ENCODE measurements at regions not wholly inside any gene's neighbourhood (a gene's known extent, or its start where the extent isn't known, plus 50 kb on each side); places are given as distances from the start of the nearest gene placed in this dataset.

DNA sequence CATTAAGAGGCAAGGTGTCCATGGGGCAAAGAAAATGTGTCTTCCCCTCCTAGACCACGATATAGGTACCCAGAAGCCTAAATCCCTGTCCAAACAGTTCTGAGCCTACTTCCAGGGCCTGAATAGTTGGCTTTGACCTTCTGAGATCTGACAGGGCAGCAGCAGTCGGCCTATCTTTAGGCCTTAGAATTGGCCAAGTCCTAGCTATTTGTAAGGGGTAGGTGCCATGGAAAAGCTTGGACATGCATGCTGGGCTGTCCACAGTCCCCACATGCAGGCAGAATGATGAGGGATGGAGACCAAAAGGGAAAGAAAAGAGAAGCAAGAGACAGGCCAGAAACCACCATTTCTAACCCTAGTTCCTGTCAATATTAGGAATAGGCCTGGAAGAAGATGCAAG is 346.1 kb downstream of the ANXA1 start:
- no peak overlapping the region for H3K27ac ChIP-seq
- no peaks in the 10 kb centered on the region for H3K36me3 ChIP-seq (ENCODE audit: insufficient read depth in 1 of 2, low read depth in 1 of 2)
- WGBS, 3 donors, result 53 to 58% (median 57%) methylated on average over 2 of the region's 2 CpGs
- no peaks in the 10 kb centered on the region for H3K27me3 ChIP-seq (ENCODE audit: insufficient read depth in 3 of 3, low read length in 2 of 3)
- H3K4me3 ChIP-seq, result no peak overlapping the region
- no peak for ATAC-seq
- H3K4me1 ChIP-seq, result no peaks in the 10 kb centered on the region
- DNase-seq, result no peak
- TF ChIP-seq, protein P1, sequence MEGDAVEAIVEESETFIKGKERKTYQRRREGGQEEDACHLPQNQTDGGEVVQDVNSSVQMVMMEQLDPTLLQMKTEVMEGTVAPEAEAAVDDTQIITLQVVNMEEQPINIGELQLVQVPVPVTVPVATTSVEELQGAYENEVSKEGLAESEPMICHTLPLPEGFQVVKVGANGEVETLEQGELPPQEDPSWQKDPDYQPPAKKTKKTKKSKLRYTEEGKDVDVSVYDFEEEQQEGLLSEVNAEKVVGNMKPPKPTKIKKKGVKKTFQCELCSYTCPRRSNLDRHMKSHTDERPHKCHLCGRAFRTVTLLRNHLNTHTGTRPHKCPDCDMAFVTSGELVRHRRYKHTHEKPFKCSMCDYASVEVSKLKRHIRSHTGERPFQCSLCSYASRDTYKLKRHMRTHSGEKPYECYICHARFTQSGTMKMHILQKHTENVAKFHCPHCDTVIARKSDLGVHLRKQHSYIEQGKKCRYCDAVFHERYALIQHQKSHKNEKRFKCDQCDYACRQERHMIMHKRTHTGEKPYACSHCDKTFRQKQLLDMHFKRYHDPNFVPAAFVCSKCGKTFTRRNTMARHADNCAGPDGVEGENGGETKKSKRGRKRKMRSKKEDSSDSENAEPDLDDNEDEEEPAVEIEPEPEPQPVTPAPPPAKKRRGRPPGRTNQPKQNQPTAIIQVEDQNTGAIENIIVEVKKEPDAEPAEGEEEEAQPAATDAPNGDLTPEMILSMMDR (IDR thresholded peaks at IDR 0.05), result no peak
- intact Hi-C loops (cut with DNase I), result no loop called here
- no peaks in the 10 kb centered on the region for H3K9me3 ChIP-seq

DNA sequence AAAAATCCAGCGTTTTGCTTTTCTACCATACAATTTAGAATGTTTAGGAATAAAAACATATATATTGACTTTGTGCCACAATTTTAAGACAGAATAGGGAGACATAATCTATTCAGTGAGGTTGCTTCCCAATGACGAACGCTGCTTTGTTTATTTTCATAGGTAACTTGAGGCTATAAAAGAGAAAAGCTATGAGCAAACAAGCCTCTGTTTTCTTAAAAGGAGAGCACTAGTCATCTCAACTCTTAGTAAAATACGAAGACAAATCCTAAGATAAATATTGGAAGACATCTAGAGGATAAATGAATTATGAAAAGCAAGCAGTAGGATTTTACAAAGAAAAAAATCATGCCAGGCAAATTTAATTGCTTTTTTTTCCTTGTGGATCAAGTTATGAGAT is 363.6 kb downstream of the ANXA1 start:
- no peaks in the 10 kb centered on the region for H3K9me3 ChIP-seq
- no peak for ATAC-seq
- no peak overlapping the region for H3K27ac ChIP-seq
- no peak for DNase-seq
- H3K4me1 ChIP-seq, result no peaks in the 10 kb centered on the region
- TF ChIP-seq, protein P1 (IDR thresholded peaks at IDR 0.05), result no peak
- no peaks in the 10 kb centered on the region for H3K36me3 ChIP-seq (ENCODE audit: insufficient read depth in 1 of 2, low read depth in 1 of 2)
- 22 to 31% (median 28%) methylated on average over 4 of the region's 4 CpGs for WGBS, 3 donors
- no peak overlapping the region for H3K4me3 ChIP-seq
- H3K27me3 ChIP-seq (ENCODE audit: insufficient read depth in 3 of 3, low read length in 2 of 3), result no peaks in the 10 kb centered on the region
- intact Hi-C loops (cut with DNase I), result no loop called here

DNA sequence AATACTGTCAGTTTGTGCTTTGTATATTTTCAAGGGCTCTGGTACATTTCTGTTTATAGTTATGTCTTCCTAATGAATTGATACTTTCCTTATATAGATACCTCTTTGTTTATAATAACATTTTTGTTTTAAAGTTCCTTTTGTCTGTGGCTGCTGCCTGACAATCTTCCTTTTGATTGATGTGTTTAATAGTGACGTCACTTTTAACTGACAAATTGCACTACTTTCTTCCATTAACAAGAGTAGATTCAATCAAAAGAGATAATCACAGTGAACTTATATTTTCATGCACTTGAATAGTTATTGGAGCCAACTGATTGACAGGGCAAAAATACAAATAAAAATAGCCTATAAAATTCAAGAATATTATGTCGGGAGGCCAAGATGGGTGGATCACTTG is 371.7 kb downstream of the ANXA1 start:
- H3K36me3 ChIP-seq (ENCODE audit: insufficient read depth in 1 of 2, low read depth in 1 of 2), result no peaks in the 10 kb centered on the region
- 84 to 85% (median 85%) methylated on average over 2 of the region's 2 CpGs for WGBS, 3 donors
- ATAC-seq, result no peak

DNA sequence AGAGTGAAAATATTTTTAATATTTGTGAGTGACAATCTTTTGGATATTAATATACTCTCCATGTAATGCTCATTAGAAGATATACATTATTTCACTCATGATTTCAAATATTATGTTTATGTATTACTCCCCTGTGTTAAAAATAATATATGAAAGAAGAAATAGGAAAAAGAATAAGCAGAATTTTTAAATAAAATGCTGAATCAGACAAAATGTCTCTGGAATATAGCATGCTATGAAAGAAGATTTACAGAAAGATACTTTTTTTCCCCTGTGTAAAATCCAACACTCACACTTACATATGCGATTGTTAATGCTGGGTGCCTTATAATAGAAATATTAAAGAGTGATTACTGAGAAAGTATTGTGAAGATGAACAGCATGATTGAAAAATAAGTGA is 373.7 kb downstream of the ANXA1 start:
- no peak overlapping the region for H3K27ac ChIP-seq
- H3K4me3 ChIP-seq, result no peak overlapping the region
- 94 to 96% (median 95%) methylated on average over 1 of the region's 1 CpG for WGBS, 3 donors
- no peaks in the 10 kb centered on the region for H3K36me3 ChIP-seq (ENCODE audit: insufficient read depth in 1 of 2, low read depth in 1 of 2)
- no peaks in the 10 kb centered on the region for H3K9me3 ChIP-seq
- intact Hi-C loops (cut with DNase I), result no loop called here
- TF ChIP-seq, protein P1 (IDR thresholded peaks at IDR 0.05), result no peak
- H3K4me1 ChIP-seq, result no peaks in the 10 kb centered on the region
- no peak for ATAC-seq
- DNase-seq, result no peak
- H3K27me3 ChIP-seq (ENCODE audit: insufficient read depth in 3 of 3, low read length in 2 of 3), result no peaks in the 10 kb centered on the region

More for the DNA sequence above, 371.7 kb downstream of the ANXA1 start:
- no peaks in the 10 kb centered on the region for H3K27me3 ChIP-seq (ENCODE audit: insufficient read depth in 3 of 3, low read length in 2 of 3)
- TF ChIP-seq, protein P1 (IDR thresholded peaks at IDR 0.05), result no peak
- no peaks in the 10 kb centered on the region for H3K4me1 ChIP-seq
- H3K9me3 ChIP-seq, result no peaks in the 10 kb centered on the region
- DNase-seq, result no peak
- no peak overlapping the region for H3K4me3 ChIP-seq
- intact Hi-C loops (cut with DNase I), result no loop called here
- no peak overlapping the region for H3K27ac ChIP-seq

DNA sequence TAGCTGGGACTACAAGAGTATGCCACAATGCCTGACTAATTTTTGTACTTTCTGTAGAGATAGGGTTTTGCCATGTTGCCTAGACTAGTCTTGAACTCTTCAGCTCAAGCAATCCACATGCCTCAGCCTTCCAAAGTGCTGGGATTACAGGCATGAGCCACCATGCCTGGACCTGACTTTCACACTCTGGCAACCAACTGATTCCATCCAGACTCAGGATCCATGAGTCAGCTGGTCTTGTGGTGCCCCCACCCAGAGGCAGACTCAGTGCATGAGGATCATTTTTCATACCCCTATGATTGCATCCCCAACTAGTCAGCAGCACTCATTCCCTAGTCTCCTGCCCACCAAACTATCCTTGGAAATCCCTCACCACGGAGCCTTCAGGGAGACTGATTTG is 375.9 kb downstream of the ANXA1 start:
- DNase-seq (no peak), ATAC-seq (no peak)
- H3K36me3 ChIP-seq (ENCODE audit: insufficient read depth in 1 of 2, low read depth in 1 of 2), result no peaks in the 10 kb centered on the region
- H3K4me1 ChIP-seq, result no peaks in the 10 kb centered on the region
- intact Hi-C loops (cut with DNase I), result no loop called here
- no peak overlapping the region for H3K27ac ChIP-seq
- H3K27me3 ChIP-seq (ENCODE audit: insufficient read depth in 3 of 3, low read length in 2 of 3), result no peaks in the 10 kb centered on the region
- H3K9me3 ChIP-seq, result no peaks in the 10 kb centered on the region
- no peak overlapping the region for H3K4me3 ChIP-seq
- WGBS, 3 donors, result 61 to 63% (median 63%) methylated on average over 1 of the region's 1 CpG
- TF ChIP-seq, protein P1 (IDR thresholded peaks at IDR 0.05), result no peak

Measured in psoas muscle (tissue), 7 donors.